ENCODE measurements at regions not wholly inside any gene's neighbourhood (a gene's known extent, or its start where the extent isn't known, plus 50 kb on each side); places are given as distances from the start of the nearest gene placed in this dataset.

DNA sequence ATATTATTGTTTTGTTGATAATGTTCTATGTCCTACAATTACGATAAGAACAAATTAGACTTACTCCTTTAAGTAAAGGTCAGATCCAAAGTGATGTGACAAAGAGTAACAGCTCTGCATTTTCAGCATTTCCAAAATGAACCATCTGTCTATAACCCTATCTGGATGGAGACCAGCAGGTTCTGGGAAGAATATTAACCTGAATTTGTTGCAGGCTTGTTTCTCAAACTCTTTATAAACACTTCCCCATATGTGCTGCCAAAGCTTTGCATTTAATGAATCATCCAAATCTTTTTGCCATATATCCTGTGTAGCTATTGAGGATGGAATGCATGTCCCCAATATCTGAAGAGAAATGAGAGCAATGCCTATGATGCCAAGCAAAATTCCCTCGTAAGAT lies 198.9 kb upstream of the SLC27A6 start:
- ATAC-seq (ENCODE audit: low read depth) = no peak

More for the DNA sequence above, 198.9 kb upstream of the SLC27A6 start:
- CTCF ChIA-PET = no interaction called here
- Histone ChIP-seq H3K27ac (ENCODE audit: insufficient read depth, low read length) (no peak overlapping the region), H2BK5ac (ENCODE audit: low read depth, low read length, poor library complexity, severe bottlenecking) (no peak overlapping the region), H4K91ac (ENCODE audit: insufficient read depth, low read depth, low read length) (no peak overlapping the region), H3K9me3 (ENCODE audit: control insufficient read depth, insufficient read depth, low read length) (no peaks in the 10 kb centered on the region), H3K18ac (ENCODE audit: low read depth, low read length) (no peak overlapping the region), H2AK9ac (replicated peaks; ENCODE audit: low read depth, low read length, poor library complexity) (no peak overlapping the region), H4K20me1 (ENCODE audit: insufficient read depth, low read length) (no peaks in the 10 kb centered on the region), H3K23ac (ENCODE audit: low read depth, low read length) (no peak overlapping the region), H3K79me1 (ENCODE audit: low read depth in 1 of 2, low read length in 2 of 2) (no peaks in the 10 kb centered on the region), H2AFZ (replicated peaks; ENCODE audit: low read length, poor library complexity) (no peak overlapping the region), H3K36me3 (ENCODE audit: control insufficient read depth, insufficient read depth, low read length) (no peaks in the 10 kb centered on the region), H2AK5ac (ENCODE audit: low read depth, low read length) (no peak overlapping the region), H3K4me2 (ENCODE audit: low read depth, low read length) (no peak overlapping the region), H3K4me3 (ENCODE audit: insufficient read depth, low read depth, low read length) (no peak overlapping the region), H3K4me1 (ENCODE audit: control insufficient read depth, insufficient read depth, low read length) (no peaks in the 10 kb centered on the region), H3K4ac (ENCODE audit: low read depth, low read length) (no peak overlapping the region), H4K8ac (ENCODE audit: low read depth in 2 of 2, low read length in 2 of 2) (no peak overlapping the region), H4K5ac (ENCODE audit: low read depth, low read length) (no peak overlapping the region), H3K9ac (ENCODE audit: low read depth, low read length) (no peak overlapping the region), H3K9me1 (ENCODE audit: insufficient read depth, low read length) (no peaks in the 10 kb centered on the region), H3K27me3 (ENCODE audit: control insufficient read depth, insufficient read depth, low read length) (peaks cover 2% of the 10 kb centered on the region; the same call in 1 of the 2 replicates), H2BK15ac (ENCODE audit: low read depth, low read length) (no peak overlapping the region), H2BK120ac (ENCODE audit: low read depth, low read length) (no peak overlapping the region), H3K14ac (replicated peaks; ENCODE audit: low read depth, low read length) (no peak overlapping the region), H3K56ac (ENCODE audit: extremely low read depth, insufficient read depth, low read length) (no peak overlapping the region), H2BK20ac (ENCODE audit: low read depth, low read length) (no peak overlapping the region)
- no peak for DNase-seq
- no TSS peak for BruUV-seq (replicated peaks)
- intact Hi-C loops (cut with micrococcal nuclease) (no loop called here), in situ Hi-C loops (cut with MboI; ENCODE audit: low sequenced_read_pairs) (no loop called here), dilution Hi-C loops (cut with HindIII; ENCODE audit: low sequenced_read_pairs, unreplicated experiment) (no loop called here)
- no CpG with 5 or more reads among the region's 2 CpGs for WGBS, 2 experiments (ENCODE audit: extremely low coverage in 2 of 2, insufficient read length in 1 of 2)
- TF ChIP-seq RCOR1 (IDR thresholded peaks at IDR 0.05; ENCODE audit: insufficient replicate concordance, low read length) (no peak), FOS (IDR thresholded peaks at IDR 0.05; ENCODE audit: low read depth, low read length) (no peak), CEBPB (IDR thresholded peaks at IDR 0.05; ENCODE audit: low read depth, low read length) (no peak), MAFK (IDR thresholded peaks at IDR 0.05; ENCODE audit: low read depth, low read length) (no peak), RFX5 (IDR thresholded peaks at IDR 0.05; ENCODE audit: low read depth, low read length) (no peak), SMC3 (IDR thresholded peaks at IDR 0.05; ENCODE audit: low read depth, low read length) (no peak), NFE2L2 (IDR thresholded peaks at IDR 0.05; ENCODE audit: low read depth, low read length) (no peak), BHLHE40 (IDR thresholded peaks at IDR 0.05; ENCODE audit: low read depth, low read length) (no peak), POLR2A (IDR thresholded peaks at IDR 0.05; ENCODE audit: low read depth, low read length) (no peak), MXI1 (IDR thresholded peaks at IDR 0.05; ENCODE audit: borderline replicate concordance, low read depth, low read length) (no peak), CHD1 (IDR thresholded peaks at IDR 0.05; ENCODE audit: low read depth, low read length) (no peak)
- TF ChIP-seq, protein P1, sequence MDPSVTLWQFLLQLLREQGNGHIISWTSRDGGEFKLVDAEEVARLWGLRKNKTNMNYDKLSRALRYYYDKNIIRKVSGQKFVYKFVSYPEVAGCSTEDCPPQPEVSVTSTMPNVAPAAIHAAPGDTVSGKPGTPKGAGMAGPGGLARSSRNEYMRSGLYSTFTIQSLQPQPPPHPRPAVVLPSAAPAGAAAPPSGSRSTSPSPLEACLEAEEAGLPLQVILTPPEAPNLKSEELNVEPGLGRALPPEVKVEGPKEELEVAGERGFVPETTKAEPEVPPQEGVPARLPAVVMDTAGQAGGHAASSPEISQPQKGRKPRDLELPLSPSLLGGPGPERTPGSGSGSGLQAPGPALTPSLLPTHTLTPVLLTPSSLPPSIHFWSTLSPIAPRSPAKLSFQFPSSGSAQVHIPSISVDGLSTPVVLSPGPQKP (IDR thresholded peaks at IDR 0.05; ENCODE audit: borderline replicate concordance, low read depth, low read length) = no peak
- TF ChIP-seq, protein P2, sequence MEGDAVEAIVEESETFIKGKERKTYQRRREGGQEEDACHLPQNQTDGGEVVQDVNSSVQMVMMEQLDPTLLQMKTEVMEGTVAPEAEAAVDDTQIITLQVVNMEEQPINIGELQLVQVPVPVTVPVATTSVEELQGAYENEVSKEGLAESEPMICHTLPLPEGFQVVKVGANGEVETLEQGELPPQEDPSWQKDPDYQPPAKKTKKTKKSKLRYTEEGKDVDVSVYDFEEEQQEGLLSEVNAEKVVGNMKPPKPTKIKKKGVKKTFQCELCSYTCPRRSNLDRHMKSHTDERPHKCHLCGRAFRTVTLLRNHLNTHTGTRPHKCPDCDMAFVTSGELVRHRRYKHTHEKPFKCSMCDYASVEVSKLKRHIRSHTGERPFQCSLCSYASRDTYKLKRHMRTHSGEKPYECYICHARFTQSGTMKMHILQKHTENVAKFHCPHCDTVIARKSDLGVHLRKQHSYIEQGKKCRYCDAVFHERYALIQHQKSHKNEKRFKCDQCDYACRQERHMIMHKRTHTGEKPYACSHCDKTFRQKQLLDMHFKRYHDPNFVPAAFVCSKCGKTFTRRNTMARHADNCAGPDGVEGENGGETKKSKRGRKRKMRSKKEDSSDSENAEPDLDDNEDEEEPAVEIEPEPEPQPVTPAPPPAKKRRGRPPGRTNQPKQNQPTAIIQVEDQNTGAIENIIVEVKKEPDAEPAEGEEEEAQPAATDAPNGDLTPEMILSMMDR (conservative IDR thresholded peaks at IDR 0.05; ENCODE audit: low read depth, low read length) = no peak
- POLR2A ChIA-PET (ENCODE audit: unreplicated experiment) = no interaction called here
